Epithelial cell of esophagus (primary cell): ENCODE measurements at regions not wholly inside any gene's neighbourhood (a gene's known extent, or its start where the extent isn't known, plus 50 kb on each side); places are given as distances from the start of the nearest gene placed in this dataset.

Experiments
- DNase-seq: peaks from one replicate; pipeline ENCODE4 v3.0.0; 2010; ENCODE audit warnings: low read depth
- H3K4me3 ChIP-seq: 2 replicates; pipeline ENCODE4 v1.5.1; 2011; ENCODE audit warnings: mild to moderate bottlenecking, low read length, control low read depth
- TF ChIP-seq, protein P1 (sequence below): IDR thresholded peaks from 2 replicates; pipeline ENCODE4 v1.5.1; 2011; ENCODE audit warnings: low read depth, mild to moderate bottlenecking, low read length, control low read depth, inconsistent platforms; ENCODE audit not compliant: insufficient read depth; ENCODE audit errors: missing control alignments

DNA sequence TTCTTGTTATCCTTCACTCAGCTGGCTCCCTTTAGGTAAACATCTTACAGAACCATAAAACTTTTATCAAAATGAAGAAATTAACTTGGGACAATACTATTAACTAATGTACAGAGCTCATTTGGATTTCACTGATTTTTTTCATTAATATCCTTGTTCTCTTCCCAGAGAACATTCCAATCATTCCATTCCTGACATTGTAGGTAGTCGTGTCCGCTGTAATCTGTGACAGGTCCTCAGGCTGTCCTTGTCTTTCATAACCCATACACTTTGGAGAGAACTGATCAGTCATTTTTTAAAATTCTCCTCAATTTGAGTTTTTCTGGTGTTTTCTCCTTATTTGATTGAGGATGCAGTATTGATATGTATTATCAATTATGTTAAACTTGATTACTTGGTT is 916.8 kb downstream of the GALC start:
- H3K4me3 ChIP-seq, result no peak overlapping the region
- TF ChIP-seq, protein P1, sequence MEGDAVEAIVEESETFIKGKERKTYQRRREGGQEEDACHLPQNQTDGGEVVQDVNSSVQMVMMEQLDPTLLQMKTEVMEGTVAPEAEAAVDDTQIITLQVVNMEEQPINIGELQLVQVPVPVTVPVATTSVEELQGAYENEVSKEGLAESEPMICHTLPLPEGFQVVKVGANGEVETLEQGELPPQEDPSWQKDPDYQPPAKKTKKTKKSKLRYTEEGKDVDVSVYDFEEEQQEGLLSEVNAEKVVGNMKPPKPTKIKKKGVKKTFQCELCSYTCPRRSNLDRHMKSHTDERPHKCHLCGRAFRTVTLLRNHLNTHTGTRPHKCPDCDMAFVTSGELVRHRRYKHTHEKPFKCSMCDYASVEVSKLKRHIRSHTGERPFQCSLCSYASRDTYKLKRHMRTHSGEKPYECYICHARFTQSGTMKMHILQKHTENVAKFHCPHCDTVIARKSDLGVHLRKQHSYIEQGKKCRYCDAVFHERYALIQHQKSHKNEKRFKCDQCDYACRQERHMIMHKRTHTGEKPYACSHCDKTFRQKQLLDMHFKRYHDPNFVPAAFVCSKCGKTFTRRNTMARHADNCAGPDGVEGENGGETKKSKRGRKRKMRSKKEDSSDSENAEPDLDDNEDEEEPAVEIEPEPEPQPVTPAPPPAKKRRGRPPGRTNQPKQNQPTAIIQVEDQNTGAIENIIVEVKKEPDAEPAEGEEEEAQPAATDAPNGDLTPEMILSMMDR, result no peak
- no peak for DNase-seq

DNA sequence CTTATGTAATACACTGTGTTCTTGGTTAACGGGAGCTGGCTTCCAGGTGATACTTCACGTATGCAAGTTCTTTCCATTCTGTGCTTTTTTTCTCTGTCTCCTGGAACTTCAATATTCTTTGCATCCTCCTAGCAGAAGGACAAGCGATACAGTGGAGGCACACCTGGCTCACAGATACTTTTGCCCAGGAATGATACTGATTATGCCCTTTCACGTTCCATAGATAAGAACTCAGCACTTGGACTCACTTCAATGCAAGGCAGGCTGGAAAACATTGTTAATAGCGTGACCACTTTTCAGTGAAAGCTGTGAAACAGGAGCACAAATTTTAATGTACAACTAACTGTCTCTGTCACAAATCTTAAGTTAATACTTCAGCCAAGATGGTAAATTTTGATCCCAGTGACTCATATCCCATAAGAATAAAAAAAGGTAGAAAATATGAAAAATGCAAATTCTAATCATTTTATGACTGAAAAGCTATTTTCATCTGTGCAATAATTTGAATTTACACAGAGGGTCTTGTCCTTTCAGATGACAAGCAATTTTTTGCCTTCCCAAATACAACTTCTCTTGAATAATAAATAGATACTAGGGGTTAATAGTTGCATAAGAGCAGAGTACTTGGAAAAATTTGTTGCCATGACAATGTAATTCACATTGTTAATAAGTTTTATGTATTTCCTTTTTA is 919.0 kb downstream of the GALC start:
- no peak overlapping the region for H3K4me3 ChIP-seq
- no peak for DNase-seq
- TF ChIP-seq, protein P1, result no peak

DNA sequence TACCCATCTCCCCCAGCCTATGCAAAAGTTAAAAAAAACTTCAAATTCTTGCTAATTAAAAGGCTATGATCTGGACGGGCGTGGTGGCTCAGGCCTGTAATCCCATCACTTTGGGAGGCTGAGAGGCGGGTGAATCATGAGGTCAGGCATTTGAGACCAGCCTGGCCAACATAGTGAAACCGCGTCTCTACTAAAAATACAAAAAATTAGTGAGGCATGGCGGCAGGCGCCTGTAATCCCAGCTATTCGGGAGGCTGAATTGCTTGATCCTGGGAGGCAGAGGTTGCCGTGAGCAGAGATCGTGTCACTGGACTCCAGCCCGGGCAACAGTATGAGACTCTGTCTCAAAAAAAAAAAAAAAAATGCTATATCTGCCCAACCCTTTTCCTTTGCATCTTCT is 925.4 kb downstream of the GALC start:
- no peak for DNase-seq
- TF ChIP-seq, protein P1, result no peak

DNA sequence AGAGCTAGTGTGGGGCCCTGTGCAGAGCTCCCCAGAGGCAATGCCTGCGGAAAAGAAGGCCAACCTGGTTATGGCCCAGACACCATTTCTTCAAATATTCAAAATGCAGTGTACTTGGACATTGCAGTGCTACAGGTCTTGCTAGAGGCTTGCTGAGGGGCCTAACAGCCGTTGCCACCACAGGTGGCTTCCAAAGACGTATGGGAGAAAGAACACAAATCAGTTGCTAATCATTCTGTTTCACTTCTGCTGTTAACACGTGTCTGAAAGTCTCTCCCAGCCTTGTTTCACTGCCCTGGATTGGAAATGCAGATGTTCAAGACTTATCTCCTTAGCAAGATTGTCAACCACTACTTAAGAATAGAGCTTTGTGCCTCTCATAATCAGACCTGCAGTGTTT is 925.9 kb downstream of the GALC start:
- TF ChIP-seq, protein P1, result no peak
- no peak for DNase-seq
- H3K4me3 ChIP-seq, result no peak overlapping the region

More for the DNA sequence above, 925.4 kb downstream of the GALC start:
- no peak overlapping the region for H3K4me3 ChIP-seq

DNA sequence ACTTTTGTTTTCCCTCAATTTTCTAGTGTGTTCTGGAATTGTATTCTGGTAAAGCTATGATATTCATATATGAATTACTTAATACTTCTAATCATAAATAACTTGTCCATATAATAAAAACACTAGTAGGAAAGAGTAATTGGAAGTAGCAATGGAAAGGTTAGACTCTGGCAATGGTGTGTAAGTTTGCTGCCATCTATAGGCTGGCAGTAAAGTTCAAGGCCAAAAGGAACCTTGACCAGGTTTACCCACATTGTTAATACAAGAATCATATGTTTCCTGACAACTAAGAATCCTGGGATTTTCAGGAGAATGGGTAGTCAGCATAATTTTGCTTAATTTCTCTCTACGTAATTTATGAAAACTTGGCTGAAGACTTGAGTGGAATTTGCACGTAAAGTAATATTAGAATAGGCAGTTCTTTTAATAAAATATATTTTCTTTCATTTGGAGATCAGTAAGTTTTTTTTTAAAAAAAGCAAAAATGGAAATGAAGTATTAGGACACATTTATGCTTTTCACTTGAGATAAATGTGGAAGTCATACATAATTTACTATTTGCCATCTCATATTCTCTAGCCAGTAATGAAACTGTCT is 926.7 kb downstream of the GALC start:
- TF ChIP-seq, protein P1, result peak; percentile 71
- H3K4me3 ChIP-seq, result no peak overlapping the region
- peak; percentile 45 for DNase-seq

DNA sequence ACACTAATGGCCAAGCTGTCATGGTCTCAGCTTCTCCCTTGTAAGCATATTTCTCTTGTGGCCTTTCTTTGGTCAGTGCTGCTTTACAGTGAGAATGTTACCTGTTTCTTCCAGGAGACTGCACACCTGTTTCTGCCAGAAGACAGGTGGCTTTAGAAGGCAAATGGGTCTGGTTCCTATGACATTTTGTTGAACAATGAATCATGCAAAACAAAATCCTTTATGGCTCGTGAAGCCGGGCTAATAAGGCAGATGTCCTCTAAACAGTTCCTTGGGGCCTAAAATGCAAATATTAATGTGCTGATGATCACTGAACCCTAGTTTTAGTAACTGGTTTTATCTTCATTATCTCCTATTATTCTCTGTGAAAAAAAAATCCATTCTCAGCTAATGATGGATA is 927.6 kb downstream of the GALC start:
- no peak overlapping the region for H3K4me3 ChIP-seq
- TF ChIP-seq, protein P1, result no peak
- DNase-seq, result no peak

DNA sequence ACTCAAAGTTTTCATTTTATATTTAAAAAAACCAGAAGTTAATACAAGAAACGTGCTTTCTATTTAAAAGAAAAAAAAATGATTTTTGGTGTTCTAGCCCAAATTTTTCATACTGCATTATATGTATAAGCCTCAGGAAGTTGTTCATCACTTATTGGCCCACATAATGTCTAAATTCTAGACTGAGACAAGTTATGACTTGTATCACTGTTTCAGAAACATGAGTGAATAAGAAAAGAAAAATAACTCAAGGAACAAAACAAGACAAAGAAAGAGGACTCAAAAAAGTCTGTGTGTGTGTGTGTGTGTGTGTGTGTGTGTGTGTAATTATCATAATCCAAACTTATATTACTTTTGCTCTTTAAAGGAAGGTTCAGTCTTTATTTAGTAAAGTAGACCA is 929.8 kb downstream of the GALC start:
- H3K4me3 ChIP-seq, result no peak overlapping the region
- TF ChIP-seq, protein P1, result no peak
- DNase-seq, result peak; percentile 56
